Adipocyte (in vitro differentiated cells): ENCODE measurements at regions not wholly inside any gene's neighbourhood (a gene's known extent, or its start where the extent isn't known, plus 50 kb on each side); places are given as distances from the start of the nearest gene placed in this dataset.

Source experiments
- DNase-seq: peaks from one replicate; pipeline ENCODE4 v3.0.0-alpha.2; 2015; ENCODE audit warnings: low read depth
- H3K27me3 ChIP-seq: replicated peaks from 2 replicates; pipeline ENCODE4 v1.7.0; 2013; ENCODE audit warnings: mild to moderate bottlenecking, low read length, moderate library complexity; ENCODE audit not compliant: control insufficient read depth, insufficient read depth
- H3K36me3 ChIP-seq: 2 replicates; pipeline ENCODE4 v1.7.0; 2013; ENCODE audit warnings: low read length, mild to moderate bottlenecking, moderate library complexity; ENCODE audit not compliant: control insufficient read depth, insufficient read depth, severe bottlenecking
- H3K4me1 ChIP-seq: 2 replicates; pipeline ENCODE4 v1.7.0; 2013; ENCODE audit warnings: mild to moderate bottlenecking, low read length, moderate library complexity; ENCODE audit not compliant: control insufficient read depth, insufficient read depth
- H3K4me3 ChIP-seq: 2 replicates; pipeline ENCODE4 v1.7.0; 2013; ENCODE audit warnings: mild to moderate bottlenecking, low read length, moderate library complexity
- H3K9ac ChIP-seq: 2 replicates; pipeline ENCODE4 v1.7.0; 2013; ENCODE audit warnings: mild to moderate bottlenecking, low read length, moderate library complexity
- H3K9me3 ChIP-seq: 2 replicates; pipeline ENCODE4 v1.7.0; 2013; ENCODE audit warnings: mild to moderate bottlenecking, low read length, moderate library complexity; ENCODE audit not compliant: control insufficient read depth

- H3K9me3 ChIP-seq = no peaks in the 10 kb centered on the region
- DNase-seq = no peak
- no peak overlapping the region for H3K9ac ChIP-seq
- no peaks in the 10 kb centered on the region for H3K4me1 ChIP-seq
- H3K27me3 ChIP-seq = no peaks in the 10 kb centered on the region
- H3K4me3 ChIP-seq = no peak overlapping the region
- no peaks in the 10 kb centered on the region for H3K36me3 ChIP-seq
Observed at GRCh38 chr3:3708769-3709115, 90.5 kb upstream of the LRRN1 start.

GRCh38 chr3:3707858-3708768, 91.1 kb upstream of the LRRN1 start:
- Histone ChIP-seq H3K4me1 (no peaks in the 10 kb centered on the region), H3K36me3 (no peaks in the 10 kb centered on the region), H3K9ac (no peak overlapping the region), H3K27me3 (no peaks in the 10 kb centered on the region), H3K9me3 (no peaks in the 10 kb centered on the region), H3K4me3 (no peak overlapping the region)
- no peak for DNase-seq

- Histone ChIP-seq H3K9me3 (no peaks in the 10 kb centered on the region), H3K27me3 (no peaks in the 10 kb centered on the region), H3K36me3 (no peaks in the 10 kb centered on the region), H3K4me3 (no peak overlapping the region), H3K9ac (no peak overlapping the region), H3K4me1 (no peaks in the 10 kb centered on the region)
- no peak for DNase-seq
Observed at GRCh38 chr3:3705090-3705775, 94.0 kb upstream of the LRRN1 start.

GRCh38 chr3:3701949-3702348, 97.3 kb upstream of the LRRN1 start:
- Histone ChIP-seq H3K9me3 (no peaks in the 10 kb centered on the region), H3K4me1 (no peaks in the 10 kb centered on the region), H3K4me3 (no peak overlapping the region), H3K9ac (no peak overlapping the region), H3K27me3 (no peaks in the 10 kb centered on the region), H3K36me3 (no peaks in the 10 kb centered on the region)
- no peak for DNase-seq

GRCh38 chr3:3699816-3700633, 99.2 kb upstream of the LRRN1 start:
- H3K4me3 ChIP-seq = no peak overlapping the region
- H3K27me3 ChIP-seq = no peaks in the 10 kb centered on the region
- DNase-seq = no peak
- no peak overlapping the region for H3K9ac ChIP-seq
- H3K9me3 ChIP-seq = no peaks in the 10 kb centered on the region
- no peaks in the 10 kb centered on the region for H3K36me3 ChIP-seq
- no peaks in the 10 kb centered on the region for H3K4me1 ChIP-seq

- DNase-seq = no peak
- Histone ChIP-seq H3K36me3 (no peaks in the 10 kb centered on the region), H3K9ac (no peak overlapping the region), H3K4me3 (no peak overlapping the region), H3K9me3 (no peaks in the 10 kb centered on the region), H3K27me3 (no peaks in the 10 kb centered on the region), H3K4me1 (no peaks in the 10 kb centered on the region)
Observed at GRCh38 chr3:3699407-3699806, 99.8 kb upstream of the LRRN1 start.

- H3K4me1 ChIP-seq = no peaks in the 10 kb centered on the region
- H3K27me3 ChIP-seq = no peaks in the 10 kb centered on the region
- H3K4me3 ChIP-seq = no peak overlapping the region
- no peak overlapping the region for H3K9ac ChIP-seq
- H3K36me3 ChIP-seq = no peaks in the 10 kb centered on the region
- no peaks in the 10 kb centered on the region for H3K9me3 ChIP-seq
- DNase-seq = no peak
Observed at GRCh38 chr3:3696345-3696744, 102.9 kb upstream of the LRRN1 start.

GRCh38 chr3:3693593-3693992, 105.6 kb upstream of the LRRN1 start:
- no peaks in the 10 kb centered on the region for H3K27me3 ChIP-seq
- no peak for DNase-seq
- no peaks in the 10 kb centered on the region for H3K36me3 ChIP-seq
- H3K9ac ChIP-seq = no peak overlapping the region
- H3K4me1 ChIP-seq = no peaks in the 10 kb centered on the region
- no peak overlapping the region for H3K4me3 ChIP-seq
- H3K9me3 ChIP-seq = no peaks in the 10 kb centered on the region

- Histone ChIP-seq H3K27me3 (no peaks in the 10 kb centered on the region), H3K9me3 (peaks cover 2% of the 10 kb centered on the region), H3K4me1 (no peaks in the 10 kb centered on the region), H3K36me3 (no peaks in the 10 kb centered on the region), H3K4me3 (no peak overlapping the region), H3K9ac (no peak overlapping the region)
- DNase-seq = no peak
Observed at GRCh38 chr3:3689601-3690375, 109.4 kb upstream of the LRRN1 start.

- no peak for DNase-seq
- Histone ChIP-seq H3K36me3 (no peaks in the 10 kb centered on the region), H3K27me3 (no peaks in the 10 kb centered on the region), H3K9ac (no peak overlapping the region), H3K4me1 (no peaks in the 10 kb centered on the region), H3K4me3 (no peak overlapping the region), H3K9me3 (peaks cover 5% of the 10 kb centered on the region)
Observed at GRCh38 chr3:3686907-3687648, 112.2 kb upstream of the LRRN1 start.
